ENCODE measurements at regions not wholly inside any gene's neighbourhood (a gene's known extent, or its start where the extent isn't known, plus 50 kb on each side); places are given as distances from the start of the nearest gene placed in this dataset.

GRCh38 chr11:50169634-50170033 lies 137.0 kb downstream of the OR4C45 start:
- TF ChIP-seq CTCF (IDR thresholded peaks at IDR 0.05 in 4 of 5, conservative IDR thresholded peaks at IDR 0.05 in 1 of 5) (no peak), POLR2A (IDR thresholded peaks at IDR 0.05) (no peak)

Data from gastrocnemius medialis (tissue), 4 donors.